SU-DHL-6 (cell line): ENCODE measurements at regions not wholly inside any gene's neighbourhood (a gene's known extent, or its start where the extent isn't known, plus 50 kb on each side); places are given as distances from the start of the nearest gene placed in this dataset.

Experiments used
- H2AFZ ChIP-seq: fragments of 200-600 bp; sonication (generic); 2 replicates; pipeline ENCODE4 v1.6.1; 2014; ENCODE audit warnings: low read depth, mild to moderate bottlenecking, moderate library complexity, mixed read lengths, antibody characterized with exemption, low read length; ENCODE audit not compliant: severe bottlenecking
- H3F3A ChIP-seq: fragments of 200-600 bp; shearing (Covaris generic); 2 replicates; pipeline ENCODE4 v1.6.0; 2016; ENCODE audit warnings: antibody characterized with exemption, mild to moderate bottlenecking; ENCODE audit not compliant: insufficient read depth
- H3K27ac ChIP-seq: fragments of 200-600 bp; sonication (generic); 2 replicates; pipeline ENCODE4 v1.5.1; 2016; ENCODE audit warnings: low read depth, mild to moderate bottlenecking, low read length, moderate library complexity, mixed read lengths
- H3K27me3 ChIP-seq: fragments of 200-600 bp; sonication (generic), shearing (Covaris generic); 2 replicates; pipeline ENCODE4 v1.6.0; 2014; ENCODE audit warnings: mild to moderate bottlenecking, low read length
- H3K36me3 ChIP-seq: fragments of 200-600 bp; sonication (generic); 2 replicates; pipeline ENCODE4 v1.6.1; 2014; ENCODE audit warnings: mild to moderate bottlenecking, low read length, mixed read lengths
- H3K4me2 ChIP-seq: fragments of 300-600, 200-600 bp; shearing (Covaris generic), sonication (generic); 2 replicates; pipeline ENCODE4 v1.6.0; 2014; ENCODE audit warnings: low read length, low read depth, mild to moderate bottlenecking; ENCODE audit not compliant: poor library complexity, severe bottlenecking
- H3K4me3 ChIP-seq: fragments of 200-600 bp; sonication (generic); 2 replicates; pipeline ENCODE4 v1.5.1; 2014; ENCODE audit warnings: antibody characterized with exemption, low read length, mild to moderate bottlenecking, mixed read lengths; ENCODE audit not compliant: insufficient read depth, poor library complexity, severe bottlenecking
- H3K79me2 ChIP-seq: fragments of 200-600 bp; sonication (generic); 2 replicates; pipeline ENCODE4 v1.6.1; 2014; ENCODE audit warnings: mild to moderate bottlenecking, low read length, moderate library complexity; ENCODE audit not compliant: insufficient read depth
- H3K9ac ChIP-seq: fragments of 200-600 bp; sonication (generic); 2 replicates; pipeline ENCODE4 v1.7.0; 2014; ENCODE audit warnings: mild to moderate bottlenecking, low read length
- H3K9me2 ChIP-seq: fragments of 200-600 bp; sonication (generic); replicated peaks from 2 replicates; pipeline ENCODE4 v1.6.1; 2014; ENCODE audit warnings: low read length; ENCODE audit not compliant: insufficient read depth
- H3K9me3 ChIP-seq: fragments of 200-600 bp; sonication (generic); 2 replicates; pipeline ENCODE4 v1.6.1; 2014; ENCODE audit warnings: low read length, mixed read lengths; ENCODE audit not compliant: insufficient read depth
- H4K20me1 ChIP-seq: fragments of 200-600 bp; sonication (generic); 2 replicates; pipeline ENCODE4 v1.6.1; 2014; ENCODE audit warnings: low read depth, mild to moderate bottlenecking, antibody characterized with exemption, low read length, moderate library complexity, mixed read lengths
- CTCF ChIP-seq: fragments of 200-600 bp; sonication (generic); IDR thresholded peaks from one replicate; pipeline ENCODE4 v1.5.1; 2017; ENCODE audit warnings: antibody characterized with exemption, mild to moderate bottlenecking, low read length, moderate library complexity; ENCODE audit not compliant: insufficient read depth, poor library complexity, severe bottlenecking
- EZH2phosphoT487 ChIP-seq: fragments of 200-600 bp; sonication (generic), shearing (Covaris generic); conservative IDR thresholded peaks from 2 replicates; pipeline ENCODE4 v1.6.1; 2018; ENCODE audit warnings: mild to moderate bottlenecking, antibody characterized with exemption, low read length, moderate library complexity, mixed read lengths

DNA sequence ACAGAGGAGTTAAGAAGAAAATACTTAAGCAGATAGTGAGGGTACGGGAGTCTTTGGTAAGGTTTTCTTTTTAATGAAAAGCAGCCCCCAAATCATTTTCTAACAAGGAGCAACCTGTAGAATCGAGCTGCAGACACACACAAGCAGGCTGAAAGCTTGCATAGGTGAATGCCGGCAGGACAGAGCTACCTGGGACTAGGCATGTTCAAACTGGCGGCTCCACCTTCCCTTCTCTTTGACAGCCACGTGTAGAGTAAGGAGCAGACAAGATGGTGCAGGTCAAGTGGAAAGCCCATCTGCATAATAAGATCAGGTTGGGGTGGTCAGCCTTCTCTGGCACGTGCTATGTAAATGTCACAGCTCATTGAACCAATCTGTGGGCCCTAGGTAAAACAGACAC is 1292.4 kb downstream of the EPHA7 start:
- no peaks in the 10 kb centered on the region for H3K27me3 ChIP-seq
- no peaks in the 10 kb centered on the region for H3K9me3 ChIP-seq
- no peaks in the 10 kb centered on the region for H3K79me2 ChIP-seq
- H3K9me2 ChIP-seq, result no peaks in the 10 kb centered on the region; the same call in 1 of the 2 replicates
- H3F3A ChIP-seq, result no peaks in the 10 kb centered on the region
- no peak overlapping the region for H3K4me3 ChIP-seq
- H4K20me1 ChIP-seq, result no peaks in the 10 kb centered on the region
- no peak overlapping the region for H3K27ac ChIP-seq
- TF ChIP-seq CTCF (no peak), EZH2phosphoT487 (no peak)
- no peak overlapping the region for H2AFZ ChIP-seq
- no peak overlapping the region for H3K4me2 ChIP-seq
- H3K36me3 ChIP-seq, result no peaks in the 10 kb centered on the region
- H3K9ac ChIP-seq, result no peak overlapping the region

DNA sequence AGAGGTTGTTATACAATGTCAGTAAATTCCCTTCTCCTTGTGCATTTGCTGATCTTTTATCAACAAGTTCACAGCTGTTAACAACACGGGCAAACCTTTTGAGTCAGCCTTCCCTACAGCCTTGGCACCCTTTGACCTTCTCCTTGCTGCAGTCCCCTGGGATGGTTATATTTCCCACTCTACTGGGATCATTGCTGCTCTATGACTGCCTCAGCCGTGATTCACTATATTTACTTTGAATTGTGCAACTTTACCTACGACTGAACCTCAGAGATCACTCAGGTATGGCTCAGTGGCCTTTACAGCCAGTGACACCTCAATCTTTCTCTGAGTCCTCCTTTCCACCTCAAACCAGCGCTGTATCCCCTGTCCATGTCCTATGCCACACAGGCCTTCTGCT is 1293.3 kb downstream of the EPHA7 start:
- no peaks in the 10 kb centered on the region for H4K20me1 ChIP-seq
- H3K27ac ChIP-seq, result no peak overlapping the region
- TF ChIP-seq CTCF (no peak), EZH2phosphoT487 (no peak)
- no peaks in the 10 kb centered on the region; the same call in 1 of the 2 replicates for H3K9me2 ChIP-seq
- H3F3A ChIP-seq, result no peaks in the 10 kb centered on the region
- no peaks in the 10 kb centered on the region for H3K9me3 ChIP-seq
- H2AFZ ChIP-seq, result no peak overlapping the region
- H3K4me3 ChIP-seq, result no peak overlapping the region
- no peak overlapping the region for H3K4me2 ChIP-seq
- H3K9ac ChIP-seq, result no peak overlapping the region
- no peaks in the 10 kb centered on the region for H3K79me2 ChIP-seq
- H3K36me3 ChIP-seq, result no peaks in the 10 kb centered on the region
- H3K27me3 ChIP-seq, result no peaks in the 10 kb centered on the region

DNA sequence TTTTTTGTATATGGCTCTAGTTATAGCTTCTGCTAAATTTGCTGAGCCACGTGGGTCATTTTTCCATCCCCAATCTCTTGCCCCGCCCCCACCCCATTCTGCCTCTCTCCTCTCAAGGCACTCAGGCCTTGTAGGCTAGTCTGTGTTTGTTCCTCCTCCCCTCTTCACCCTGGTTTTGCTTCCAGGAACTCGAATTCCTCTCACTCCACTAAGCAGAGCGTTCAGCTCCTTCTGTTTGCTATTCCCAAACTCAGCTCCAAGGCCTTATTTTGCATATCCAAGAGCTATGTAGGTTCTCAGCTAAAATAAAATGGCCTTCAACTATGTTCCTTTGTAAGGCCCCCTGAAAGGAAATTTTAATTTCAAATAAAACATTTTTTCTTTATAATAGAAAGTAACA is 1293.7 kb downstream of the EPHA7 start:
- no peaks in the 10 kb centered on the region for H3K9me3 ChIP-seq
- no peaks in the 10 kb centered on the region for H3K36me3 ChIP-seq
- no peaks in the 10 kb centered on the region; the same call in 1 of the 2 replicates for H3K9me2 ChIP-seq
- no peaks in the 10 kb centered on the region for H4K20me1 ChIP-seq
- H3K4me3 ChIP-seq, result no peak overlapping the region
- no peaks in the 10 kb centered on the region for H3F3A ChIP-seq
- H3K79me2 ChIP-seq, result no peaks in the 10 kb centered on the region
- no peak overlapping the region for H3K4me2 ChIP-seq
- H3K27me3 ChIP-seq, result no peaks in the 10 kb centered on the region
- TF ChIP-seq EZH2phosphoT487 (no peak), CTCF (no peak)
- H2AFZ ChIP-seq, result no peak overlapping the region
- no peak overlapping the region for H3K27ac ChIP-seq
- H3K9ac ChIP-seq, result no peak overlapping the region
